Activated T-cell treated with anti-CD3 and anti-CD28 coated beads, Interleukin-2, amount 50 U/mL, for 24 hours (primary cell): ENCODE measurements at regions not wholly inside any gene's neighbourhood (a gene's known extent, or its start where the extent isn't known, plus 50 kb on each side); places are given as distances from the start of the nearest gene placed in this dataset.

Source experiments
- DNase-seq: peaks from one replicate; pipeline ENCODE4 v3.0.0-alpha.2; 2020
- H3K27ac Mint-ChIP-seq: 2 replicates; pipeline ENCODE4 v1.8.0; 2020; ENCODE audit warnings: mild to moderate bottlenecking, mixed read lengths
- H3K27me3 Mint-ChIP-seq: 2 replicates; pipeline ENCODE4 v1.8.0; 2020; ENCODE audit warnings: mixed read lengths
- H3K36me3 Mint-ChIP-seq: 2 replicates; pipeline ENCODE4 v1.8.0; 2020; ENCODE audit warnings: low read depth, mixed read lengths
- H3K4me1 Mint-ChIP-seq: 2 replicates; pipeline ENCODE4 v1.8.0; 2020; ENCODE audit warnings: low read depth, mixed read lengths
- H3K4me3 Mint-ChIP-seq: 2 replicates; pipeline ENCODE4 v1.8.0; 2020; ENCODE audit warnings: mild to moderate bottlenecking, moderate library complexity, mixed read lengths
- H3K9me3 Mint-ChIP-seq: 2 replicates; pipeline ENCODE4 v1.8.0; 2020; ENCODE audit warnings: mixed read lengths

- Mint-ChIP-seq H3K4me3 (no peak overlapping the region), H3K27ac (no peak overlapping the region), H3K27me3 (peaks cover 16% of the 10 kb centered on the region), H3K36me3 (no peaks in the 10 kb centered on the region), H3K9me3 (no peaks in the 10 kb centered on the region), H3K4me1 (no peaks in the 10 kb centered on the region)
- no peak for DNase-seq
Observed at GRCh38 chr18:76679945-76680344, 142.4 kb upstream of the ZNF236 start.

DNA sequence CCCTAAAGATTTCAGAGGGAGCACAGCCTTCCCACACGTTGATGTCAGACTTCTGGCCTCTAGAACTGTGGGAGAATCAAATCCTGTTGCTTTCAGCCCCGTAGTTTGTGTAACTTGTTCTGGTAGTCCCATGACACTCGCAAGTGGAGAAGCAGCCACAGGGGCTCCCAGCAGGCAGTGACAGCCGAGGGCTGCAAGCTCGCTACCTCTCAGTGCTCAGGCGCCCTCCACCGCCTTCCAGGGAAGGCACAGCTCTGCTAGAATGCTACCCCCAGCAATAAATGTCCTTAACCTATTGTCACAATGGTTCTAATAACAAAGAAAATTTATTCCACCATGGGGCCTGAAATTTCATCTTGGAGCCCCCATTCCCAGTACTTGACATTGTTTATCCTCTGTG is 143.1 kb upstream of the ZNF236 start:
- peaks cover 18% of the 10 kb centered on the region for H3K27me3 Mint-ChIP-seq
- H3K4me3 Mint-ChIP-seq: no peak overlapping the region
- no peaks in the 10 kb centered on the region for H3K4me1 Mint-ChIP-seq
- H3K9me3 Mint-ChIP-seq: no peaks in the 10 kb centered on the region
- DNase-seq: no peak
- no peaks in the 10 kb centered on the region for H3K36me3 Mint-ChIP-seq
- no peak overlapping the region for H3K27ac Mint-ChIP-seq

- Mint-ChIP-seq H3K4me3 (no peak overlapping the region), H3K9me3 (no peaks in the 10 kb centered on the region), H3K27me3 (peaks cover 18% of the 10 kb centered on the region)
Observed at GRCh38 chr18:76678248-76678647, 144.1 kb upstream of the ZNF236 start.

DNA sequence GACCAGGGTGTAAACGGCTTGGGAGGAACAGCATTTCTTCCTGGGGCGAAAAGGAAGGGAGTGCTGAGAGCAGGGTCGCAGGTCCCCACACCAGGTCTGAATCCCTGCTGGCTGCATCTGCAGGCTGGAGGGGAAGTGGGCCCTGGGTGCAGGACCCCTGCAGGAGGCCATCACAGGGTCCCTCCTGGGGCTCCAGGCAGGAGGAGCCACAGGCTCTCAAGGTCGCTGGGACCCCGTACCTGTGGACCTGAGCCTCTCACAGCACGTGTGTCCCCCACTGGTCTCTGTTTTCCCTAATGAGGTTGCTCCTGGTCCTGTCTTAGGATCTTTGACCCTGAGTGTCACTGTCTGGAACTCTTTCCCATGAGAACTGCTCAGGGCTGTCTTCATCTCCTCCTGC is 147.8 kb upstream of the ZNF236 start:
- H3K4me3 Mint-ChIP-seq: no peak overlapping the region
- H3K36me3 Mint-ChIP-seq: no peaks in the 10 kb centered on the region
- DNase-seq: no peak
- peaks cover 18% of the 10 kb centered on the region for H3K27me3 Mint-ChIP-seq
- no peak overlapping the region for H3K27ac Mint-ChIP-seq
- no peaks in the 10 kb centered on the region for H3K9me3 Mint-ChIP-seq
- no peaks in the 10 kb centered on the region for H3K4me1 Mint-ChIP-seq

More at GRCh38 chr18:76678248-76678647, 144.1 kb upstream of the ZNF236 start:
- no peaks in the 10 kb centered on the region for H3K4me1 Mint-ChIP-seq
- no peaks in the 10 kb centered on the region for H3K36me3 Mint-ChIP-seq
- DNase-seq: no peak
- H3K27ac Mint-ChIP-seq: no peak overlapping the region

DNA sequence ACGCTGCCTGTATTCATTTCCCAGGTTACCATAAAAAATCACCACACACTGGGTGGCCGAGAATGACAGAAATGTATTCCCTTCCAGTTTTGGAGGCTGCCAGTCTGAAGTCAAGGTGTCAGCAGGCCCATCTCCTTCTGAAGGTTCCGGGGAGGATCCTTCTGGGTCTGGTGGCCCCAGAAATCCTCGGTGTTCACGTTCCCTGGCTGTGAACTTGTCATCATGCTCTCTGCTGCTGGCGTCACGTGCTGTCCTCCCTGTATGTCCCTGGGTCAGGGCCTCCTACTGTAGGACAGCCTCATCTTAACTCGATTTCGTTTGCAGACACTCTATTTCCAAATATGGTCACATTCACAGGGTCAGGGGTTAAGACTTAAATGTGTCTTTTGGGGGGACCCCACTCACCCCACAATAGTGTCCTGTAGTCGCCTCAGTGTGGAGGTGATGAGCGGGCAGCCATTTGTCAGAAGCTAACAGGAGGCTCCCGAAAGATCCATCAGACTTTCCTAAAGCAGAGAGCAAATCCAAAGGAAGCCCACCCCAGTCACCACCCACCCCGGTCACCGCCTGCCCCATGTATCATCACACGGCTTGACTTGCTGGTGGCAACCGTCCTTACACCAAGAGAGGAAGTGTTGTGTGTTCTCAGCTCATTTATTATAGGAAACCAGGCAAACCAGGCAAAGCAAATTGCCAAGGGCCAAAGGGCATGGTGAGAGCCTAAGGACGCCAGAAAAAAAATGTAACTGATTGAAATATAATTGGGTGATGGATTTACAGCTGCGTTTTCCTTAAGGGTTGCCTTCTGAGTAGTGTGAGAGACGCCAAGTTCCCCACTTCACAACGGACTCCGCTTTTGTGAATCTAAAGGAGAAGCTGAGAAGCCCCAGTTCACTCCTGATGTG is 148.8 kb upstream of the ZNF236 start:
- Mint-ChIP-seq H3K36me3 (no peaks in the 10 kb centered on the region), H3K4me3 (no peak overlapping the region), H3K27me3 (peaks cover 21% of the 10 kb centered on the region), H3K27ac (no peak overlapping the region), H3K4me1 (no peaks in the 10 kb centered on the region), H3K9me3 (no peaks in the 10 kb centered on the region)
- DNase-seq: no peak

GRCh38 chr18:76672627-76673026 is 149.7 kb upstream of the ZNF236 start:
- Mint-ChIP-seq H3K9me3 (no peaks in the 10 kb centered on the region), H3K36me3 (no peaks in the 10 kb centered on the region), H3K4me1 (no peaks in the 10 kb centered on the region), H3K27me3 (peaks cover 14% of the 10 kb centered on the region), H3K4me3 (no peak overlapping the region), H3K27ac (no peak overlapping the region)
- DNase-seq: no peak

DNA sequence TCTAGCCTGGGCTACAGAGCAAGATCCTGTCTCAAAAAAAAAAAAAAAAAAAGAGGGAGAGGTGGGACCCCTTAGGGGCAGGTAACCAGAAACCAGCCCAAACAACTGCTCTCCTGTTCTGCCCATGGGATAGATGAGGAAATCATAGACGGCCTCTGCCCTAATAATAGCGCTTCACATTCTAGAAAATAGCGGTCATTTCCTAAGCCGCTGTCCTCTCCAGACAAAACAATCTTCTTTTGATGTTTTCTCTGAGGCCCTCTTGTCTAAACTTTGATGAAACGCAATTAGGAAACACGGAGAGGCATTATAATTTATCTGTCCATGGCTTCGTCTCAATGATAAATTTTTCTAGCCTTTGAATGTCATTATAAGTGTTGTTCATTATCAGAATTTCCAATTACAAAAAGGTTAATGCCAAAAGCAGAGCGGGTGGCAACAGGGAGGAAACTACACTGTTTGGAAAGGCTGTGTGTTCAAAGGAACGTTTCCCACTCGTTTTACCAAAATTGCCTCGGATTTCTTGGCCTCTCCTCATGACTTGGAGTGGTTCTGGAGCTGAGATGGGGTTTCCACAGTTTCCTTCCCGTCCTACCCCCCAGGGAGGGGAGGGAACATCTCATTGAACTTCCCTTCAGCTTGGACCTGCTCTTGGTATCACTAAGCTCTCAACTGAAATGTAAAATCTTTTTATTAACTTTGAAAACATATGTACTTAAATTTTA is 151.6 kb upstream of the ZNF236 start:
- H3K9me3 Mint-ChIP-seq: no peaks in the 10 kb centered on the region
- H3K4me3 Mint-ChIP-seq: no peak overlapping the region
- no peaks in the 10 kb centered on the region for H3K4me1 Mint-ChIP-seq
- DNase-seq: no peak
- peaks cover 17% of the 10 kb centered on the region for H3K27me3 Mint-ChIP-seq
- H3K27ac Mint-ChIP-seq: no peak overlapping the region
- no peaks in the 10 kb centered on the region for H3K36me3 Mint-ChIP-seq

DNA sequence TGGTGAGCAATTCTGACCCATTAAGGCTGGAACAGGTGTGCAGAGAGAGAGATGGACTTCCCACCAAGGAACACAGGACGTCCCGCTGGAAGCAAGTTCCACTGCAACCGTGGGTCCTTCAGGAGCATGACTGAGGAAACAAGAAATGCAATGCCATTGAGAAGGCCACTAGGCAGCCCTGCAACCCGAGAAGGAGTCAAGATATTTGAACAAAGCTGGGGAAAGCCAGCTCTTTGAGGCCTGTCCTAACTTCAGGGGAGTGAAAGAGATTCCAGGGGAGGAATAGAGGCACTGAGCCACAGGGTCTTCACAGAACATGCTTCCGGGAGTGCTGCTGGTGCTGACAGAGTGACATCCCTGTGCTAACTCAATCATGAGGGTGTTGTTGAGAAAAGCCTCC is 153.8 kb upstream of the ZNF236 start:
- H3K4me1 Mint-ChIP-seq: no peaks in the 10 kb centered on the region
- no peak overlapping the region for H3K27ac Mint-ChIP-seq
- no peak for DNase-seq
- peaks cover 21% of the 10 kb centered on the region for H3K27me3 Mint-ChIP-seq
- no peaks in the 10 kb centered on the region for H3K36me3 Mint-ChIP-seq
- no peak overlapping the region for H3K4me3 Mint-ChIP-seq
- H3K9me3 Mint-ChIP-seq: no peaks in the 10 kb centered on the region

- H3K4me3 Mint-ChIP-seq: no peak overlapping the region
- no peaks in the 10 kb centered on the region for H3K9me3 Mint-ChIP-seq
- H3K27ac Mint-ChIP-seq: no peak overlapping the region
- no peak for DNase-seq
- no peaks in the 10 kb centered on the region for H3K36me3 Mint-ChIP-seq
- peaks cover 23% of the 10 kb centered on the region for H3K27me3 Mint-ChIP-seq
- H3K4me1 Mint-ChIP-seq: no peaks in the 10 kb centered on the region
Observed at GRCh38 chr18:76668119-76668518, 154.2 kb upstream of the ZNF236 start.

DNA sequence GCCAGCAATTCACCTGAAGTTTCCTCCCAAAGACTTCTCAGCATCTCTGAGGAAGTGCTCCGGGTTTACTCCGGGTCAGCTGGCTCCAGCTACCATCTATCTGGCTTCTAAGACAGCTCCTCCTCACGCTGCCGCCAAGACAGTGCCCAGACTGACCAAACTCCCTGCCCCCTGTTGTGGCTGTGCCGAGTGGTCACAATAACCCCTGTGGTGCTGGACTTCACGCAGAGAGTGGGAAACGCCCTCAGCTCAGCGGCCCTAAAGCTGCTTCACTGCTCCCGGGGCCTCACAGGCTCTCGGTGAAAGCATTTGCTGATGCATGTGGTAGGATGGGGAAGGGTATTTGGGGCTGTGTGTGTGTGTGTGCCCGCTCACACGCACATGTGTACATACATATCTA is 154.8 kb upstream of the ZNF236 start:
- Mint-ChIP-seq H3K27me3 (peaks cover 23% of the 10 kb centered on the region), H3K4me1 (no peaks in the 10 kb centered on the region), H3K27ac (no peak overlapping the region), H3K9me3 (no peaks in the 10 kb centered on the region), H3K36me3 (no peaks in the 10 kb centered on the region), H3K4me3 (no peak overlapping the region)
- no peak for DNase-seq

DNA sequence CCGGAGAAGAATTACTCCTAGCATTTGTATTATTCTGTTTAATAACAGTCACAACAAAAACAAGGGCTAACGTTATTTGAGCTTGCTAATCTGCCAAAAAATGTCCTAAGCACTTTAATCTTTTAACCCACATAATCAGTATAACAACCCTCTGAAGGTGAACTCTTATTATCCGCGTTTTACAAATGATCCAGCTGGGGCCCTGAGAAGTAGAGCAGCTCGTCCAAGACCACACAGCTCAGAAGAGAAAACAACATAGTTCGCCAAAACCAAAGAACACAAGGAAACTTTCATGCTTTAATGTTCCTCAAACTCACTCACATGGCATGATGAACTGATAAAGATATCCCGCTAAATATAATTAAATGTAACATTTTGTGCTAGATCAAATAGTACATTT is 159.7 kb upstream of the ZNF236 start:
- Mint-ChIP-seq H3K4me3 (no peak overlapping the region), H3K36me3 (no peaks in the 10 kb centered on the region), H3K27ac (no peak overlapping the region), H3K4me1 (peaks cover 13% of the 10 kb centered on the region), H3K27me3 (peaks cover 38% of the 10 kb centered on the region), H3K9me3 (no peaks in the 10 kb centered on the region)
- no peak for DNase-seq

DNA sequence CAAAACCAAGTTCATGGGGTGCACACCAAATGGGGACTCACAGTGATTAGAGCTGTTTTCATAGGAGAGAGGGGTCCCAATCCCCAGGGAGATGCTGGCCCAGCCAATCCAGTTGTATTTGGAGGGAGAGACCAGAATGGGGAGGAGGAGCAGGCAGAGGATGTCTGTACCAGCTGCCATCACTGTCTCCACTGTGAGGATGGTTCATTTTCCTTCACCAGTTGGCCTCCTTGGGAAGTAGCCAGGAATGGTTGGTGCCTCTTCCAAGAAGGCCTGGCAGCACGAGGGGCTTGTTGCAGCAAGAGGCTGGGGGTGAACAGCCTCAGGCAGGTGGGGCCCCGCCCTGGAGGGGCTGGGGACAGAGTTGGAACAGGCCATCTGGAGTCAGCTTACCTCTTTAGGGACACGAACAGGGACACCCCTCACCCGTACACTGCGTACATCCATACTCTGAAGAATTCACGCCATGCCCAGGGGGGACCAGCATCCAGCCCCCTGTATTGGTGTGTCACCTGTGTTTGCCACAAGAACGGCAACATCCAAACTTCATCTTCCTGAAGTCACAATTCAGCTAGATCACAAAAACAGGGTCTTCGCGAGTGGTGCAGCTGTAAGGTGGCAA is 161.7 kb upstream of the ZNF236 start:
- H3K9me3 Mint-ChIP-seq: no peaks in the 10 kb centered on the region
- peaks cover 51% of the 10 kb centered on the region for H3K27me3 Mint-ChIP-seq

GRCh38 chr18:76658627-76659026 is 163.6 kb upstream of the ZNF516 start:
- peaks cover 61% of the 10 kb centered on the region for H3K27me3 Mint-ChIP-seq
- no peaks in the 10 kb centered on the region for H3K9me3 Mint-ChIP-seq
- no peak overlapping the region for H3K4me3 Mint-ChIP-seq
- H3K36me3 Mint-ChIP-seq: no peaks in the 10 kb centered on the region
- H3K27ac Mint-ChIP-seq: peak overlapping the region; percentile 8
- DNase-seq: peak; percentile 44
- peaks cover 21% of the 10 kb centered on the region for H3K4me1 Mint-ChIP-seq

More for the DNA sequence above, 161.7 kb upstream of the ZNF236 start:
- no peak overlapping the region for H3K27ac Mint-ChIP-seq
- H3K4me3 Mint-ChIP-seq: no peak overlapping the region
- no peaks in the 10 kb centered on the region for H3K36me3 Mint-ChIP-seq
- no peak for DNase-seq
- peaks cover 21% of the 10 kb centered on the region for H3K4me1 Mint-ChIP-seq

GRCh38 chr18:76657911-76658470 is 162.9 kb upstream of the ZNF516 start:
- H3K27ac Mint-ChIP-seq: no peak overlapping the region
- no peak for DNase-seq

More at GRCh38 chr18:76657911-76658470, 162.9 kb upstream of the ZNF516 start:
- Mint-ChIP-seq H3K4me3 (no peak overlapping the region), H3K36me3 (no peaks in the 10 kb centered on the region), H3K9me3 (no peaks in the 10 kb centered on the region), H3K4me1 (peaks cover 21% of the 10 kb centered on the region), H3K27me3 (peaks cover 61% of the 10 kb centered on the region)
